Caco-2 (cell line): ENCODE measurements at regions not wholly inside any gene's neighbourhood (a gene's known extent, or its start where the extent isn't known, plus 50 kb on each side); places are given as distances from the start of the nearest gene placed in this dataset.

ENCODE experiments used
- BruUV-seq: library from RNA; stranded (reverse); fragments of 400-500 nt; replicated peaks from 2 replicates; lab custom pipeline; 2021; lab: Mats Ljungman, UMichigan
- CTCF ChIA-PET: fragments of 300-600 bp; sonication (Branson Sonifier 250); formaldehyde crosslinking; loops from one replicate; lab custom pipeline; 2022; ENCODE audit warnings: antibody characterized with exemption; lab: Charles Lee
- POLR2A ChIA-PET: fragments of 300-600 bp; sonication (Branson Sonifier 250); formaldehyde crosslinking; loops from one replicate; lab custom pipeline; 2022; ENCODE audit warnings: antibody characterized with exemption; lab: Charles Lee
- DNase-seq, 2 experiments: peaks; one replicate each; pipeline versions ENCODE4 v3.0.0 to v3.0.0-alpha.2; 2020 to 2022
- H3K27me3 ChIP-seq: replicated peaks from 2 replicates; pipeline ENCODE4 v1.6.0; 2011; ENCODE audit warnings: low read length; ENCODE audit not compliant: control insufficient read depth, insufficient read depth
- H3K36me3 ChIP-seq: 2 replicates; pipeline ENCODE4 v1.5.1; 2011; ENCODE audit warnings: low read length; ENCODE audit not compliant: control insufficient read depth, insufficient read depth
- H3K4me1 ChIP-seq: fragments of 250-450 bp; sonication (Bioruptor Pico); 2 replicates; pipeline ENCODE4 v1.5.1; 2020; ENCODE audit warnings: mild to moderate bottlenecking
- H3K4me3 ChIP-seq: 2 replicates; pipeline ENCODE4 v1.5.1; 2011; ENCODE audit warnings: low read depth, mild to moderate bottlenecking, control low read depth, low read length
- H3K9me3 ChIP-seq: fragments of 250-450 bp; sonication (Bioruptor Pico); 2 replicates; pipeline ENCODE4 v1.5.1; 2020; ENCODE audit warnings: mild to moderate bottlenecking, moderate library complexity
- H3K27ac Mint-ChIP-seq: one replicate; pipeline ENCODE4 v1.8.0; 2022; ENCODE audit warnings: mixed read lengths; ENCODE audit not compliant: unreplicated experiment
- H3K27me3 Mint-ChIP-seq: one replicate; pipeline ENCODE4 v1.8.0; 2022; ENCODE audit warnings: mixed read lengths; ENCODE audit not compliant: insufficient read depth, unreplicated experiment
- H3K36me3 Mint-ChIP-seq: one replicate; pipeline ENCODE4 v1.8.0; 2022; ENCODE audit warnings: mild to moderate bottlenecking, mixed read lengths; ENCODE audit not compliant: insufficient read depth, unreplicated experiment
- H3K4me1 Mint-ChIP-seq: one replicate; pipeline ENCODE4 v1.8.0; 2022; ENCODE audit warnings: low read depth, mixed read lengths; ENCODE audit not compliant: unreplicated experiment
- H3K4me3 Mint-ChIP-seq: one replicate; pipeline ENCODE4 v1.8.0; 2022; ENCODE audit warnings: mild to moderate bottlenecking, moderate library complexity, mixed read lengths; ENCODE audit not compliant: unreplicated experiment
- H3K9me3 Mint-ChIP-seq: one replicate; pipeline ENCODE4 v1.8.0; 2022; ENCODE audit warnings: mixed read lengths; ENCODE audit not compliant: unreplicated experiment
- intact Hi-C: fragments of 100-400 bp; cut with micrococcal nuclease; formaldehyde crosslinking; loops from one replicate; pipeline ENCODE4 v1.10.0; 2022; ENCODE audit not compliant: unreplicated experiment
- TF ChIP-seq, protein P1 (sequence below), 2 experiments: fragments of 200-600 bp in 1 of 2; IDR thresholded peaks; 1 replicate in 1 of 2; 2 replicates in 1 of 2; pipeline versions ENCODE4 v1.5.1 to v1.8.0; 2011 to 2022; ENCODE audit warnings: antibody characterized with exemption in 1 of 2, control low read depth in 1 of 2, inconsistent platforms in 1 of 2, low read depth in 1 of 2, low read length in 1 of 2, mild to moderate bottlenecking in 1 of 2, moderate library complexity in 1 of 2; ENCODE audit not compliant: insufficient read depth in 1 of 2, severe bottlenecking in 1 of 2, unreplicated experiment in 1 of 2

DNA sequence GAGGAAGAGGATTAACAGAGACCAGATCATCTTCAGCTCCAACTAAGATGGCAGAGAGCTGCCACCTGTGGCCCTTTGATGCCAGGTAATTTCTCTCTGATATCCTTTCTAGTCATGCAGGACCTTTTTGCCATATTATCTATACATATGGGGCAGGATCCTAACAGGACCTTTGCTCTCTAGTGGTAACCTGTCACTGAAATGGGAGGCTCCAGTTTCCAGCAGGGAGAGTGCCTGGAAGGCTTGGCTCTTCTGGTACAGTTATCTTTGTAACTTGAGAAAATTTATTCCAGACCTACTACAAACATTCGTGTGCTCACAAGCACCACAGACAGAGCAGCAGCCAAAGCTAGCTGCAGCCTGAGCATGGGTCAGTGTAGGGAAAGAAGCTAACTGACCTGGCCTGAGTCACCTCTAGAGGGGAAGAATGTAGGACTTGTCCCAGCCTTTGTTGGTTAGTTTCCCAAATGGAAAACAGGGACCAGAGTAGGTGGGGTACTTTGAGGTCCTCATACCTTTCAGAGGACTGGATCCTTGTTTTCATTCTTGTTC is 86.5 kb upstream of the MACF1 start:
- DNase-seq, result no peak
- Mint-ChIP-seq H3K36me3 (peaks cover 6% of the 10 kb centered on the region), H3K9me3 (no peaks in the 10 kb centered on the region), H3K27me3 (no peaks in the 10 kb centered on the region), H3K27ac (no peak overlapping the region), H3K4me3 (no peak overlapping the region), H3K4me1 (peaks cover 7% of the 10 kb centered on the region)
- Histone ChIP-seq H3K27me3 (no peaks in the 10 kb centered on the region), H3K4me1 (peaks cover 32% of the 10 kb centered on the region), H3K36me3 (no peaks in the 10 kb centered on the region), H3K4me3 (no peak overlapping the region), H3K9me3 (no peaks in the 10 kb centered on the region)
- no TSS peak for BruUV-seq
- TF ChIP-seq, protein P1, sequence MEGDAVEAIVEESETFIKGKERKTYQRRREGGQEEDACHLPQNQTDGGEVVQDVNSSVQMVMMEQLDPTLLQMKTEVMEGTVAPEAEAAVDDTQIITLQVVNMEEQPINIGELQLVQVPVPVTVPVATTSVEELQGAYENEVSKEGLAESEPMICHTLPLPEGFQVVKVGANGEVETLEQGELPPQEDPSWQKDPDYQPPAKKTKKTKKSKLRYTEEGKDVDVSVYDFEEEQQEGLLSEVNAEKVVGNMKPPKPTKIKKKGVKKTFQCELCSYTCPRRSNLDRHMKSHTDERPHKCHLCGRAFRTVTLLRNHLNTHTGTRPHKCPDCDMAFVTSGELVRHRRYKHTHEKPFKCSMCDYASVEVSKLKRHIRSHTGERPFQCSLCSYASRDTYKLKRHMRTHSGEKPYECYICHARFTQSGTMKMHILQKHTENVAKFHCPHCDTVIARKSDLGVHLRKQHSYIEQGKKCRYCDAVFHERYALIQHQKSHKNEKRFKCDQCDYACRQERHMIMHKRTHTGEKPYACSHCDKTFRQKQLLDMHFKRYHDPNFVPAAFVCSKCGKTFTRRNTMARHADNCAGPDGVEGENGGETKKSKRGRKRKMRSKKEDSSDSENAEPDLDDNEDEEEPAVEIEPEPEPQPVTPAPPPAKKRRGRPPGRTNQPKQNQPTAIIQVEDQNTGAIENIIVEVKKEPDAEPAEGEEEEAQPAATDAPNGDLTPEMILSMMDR (IDR thresholded peaks at IDR 0.05; ENCODE audit: insufficient read depth in 1 of 2, low read depth in 1 of 2, low read length in 1 of 2, severe bottlenecking in 1 of 2, unreplicated experiment in 1 of 2), result no peak
- CTCF ChIA-PET, result interaction anchor here (1.5 kb wide), 1 partner anchor 15 kb away, joined by 5 read pairs; no protein-coding TSS in a partner anchor
- intact Hi-C loops, result no loop called here
- POLR2A ChIA-PET, result no interaction called here

DNA sequence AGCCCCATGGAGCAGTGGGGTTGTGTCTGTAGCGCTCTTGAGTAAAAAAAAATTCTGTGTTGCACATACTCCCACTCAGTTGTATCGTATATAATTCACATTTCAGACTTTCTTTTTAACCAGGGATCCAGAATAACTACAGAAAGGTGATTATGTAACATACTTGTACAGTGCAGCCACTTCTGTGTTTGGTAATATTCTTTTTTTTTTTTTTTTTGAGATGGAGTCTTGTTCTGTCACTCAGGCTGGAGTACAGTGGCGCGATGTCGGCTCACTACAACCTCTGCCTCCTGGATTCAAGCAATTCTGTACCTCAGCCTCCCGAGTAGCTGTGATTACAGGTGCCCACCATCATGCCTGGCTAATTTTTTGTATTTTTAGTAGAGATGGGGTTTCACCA is 82.4 kb upstream of the MACF1 start:
- BruUV-seq, result no TSS peak
- peaks cover 6% of the 10 kb centered on the region for H3K4me1 Mint-ChIP-seq
- H3K4me3 Mint-ChIP-seq, result no peak overlapping the region
- no peaks in the 10 kb centered on the region for H3K36me3 ChIP-seq
- H3K27me3 ChIP-seq, result no peaks in the 10 kb centered on the region
- H3K27ac Mint-ChIP-seq, result no peak overlapping the region
- TF ChIP-seq, protein P1 (IDR thresholded peaks at IDR 0.05; ENCODE audit: insufficient read depth in 1 of 2, low read depth in 1 of 2, low read length in 1 of 2, severe bottlenecking in 1 of 2, unreplicated experiment in 1 of 2), result no peak
- no peak overlapping the region for H3K4me3 ChIP-seq
- H3K9me3 ChIP-seq, result no peaks in the 10 kb centered on the region
- H3K27me3 Mint-ChIP-seq, result no peaks in the 10 kb centered on the region
- H3K36me3 Mint-ChIP-seq, result peaks cover 5% of the 10 kb centered on the region
- no peaks in the 10 kb centered on the region for H3K9me3 Mint-ChIP-seq
- CTCF ChIA-PET, result no interaction called here
- intact Hi-C loops, result no loop called here
- peaks cover 14% of the 10 kb centered on the region for H3K4me1 ChIP-seq
- DNase-seq, result no peak
- POLR2A ChIA-PET, result interaction anchor here (0.6 kb wide), 1 partner anchor 86 kb away, joined by 5 read pairs; no protein-coding TSS in a partner anchor

DNA sequence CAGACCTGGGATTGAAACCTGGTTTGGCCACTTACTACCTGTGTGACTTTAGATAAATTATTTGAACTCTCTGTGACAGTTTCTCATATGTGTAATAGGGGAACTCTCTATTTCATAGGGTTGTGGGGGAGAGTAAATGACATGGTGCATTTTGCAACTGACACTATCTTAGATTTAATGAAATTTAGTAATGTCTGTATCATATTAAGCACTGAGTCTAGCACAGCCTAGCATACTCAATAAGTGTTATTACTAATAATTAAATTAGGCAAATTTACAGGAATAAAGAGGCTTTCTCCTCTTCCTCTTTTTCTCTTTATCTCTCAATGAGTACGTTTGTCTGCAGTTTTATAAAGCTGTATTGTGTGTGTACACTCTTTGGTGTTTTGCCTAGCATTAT is 80.2 kb upstream of the MACF1 start:
- Mint-ChIP-seq H3K4me1 (peaks cover 6% of the 10 kb centered on the region), H3K4me3 (no peak overlapping the region), H3K36me3 (no peaks in the 10 kb centered on the region), H3K27ac (no peak overlapping the region), H3K27me3 (no peaks in the 10 kb centered on the region), H3K9me3 (no peaks in the 10 kb centered on the region)
- no peaks in the 10 kb centered on the region for H3K36me3 ChIP-seq
- POLR2A ChIA-PET, result no interaction called here
- H3K4me3 ChIP-seq, result no peak overlapping the region
- intact Hi-C loops, result no loop called here
- CTCF ChIA-PET, result no interaction called here
- no TSS peak for BruUV-seq
- TF ChIP-seq, protein P1 (IDR thresholded peaks at IDR 0.05; ENCODE audit: insufficient read depth in 1 of 2, low read depth in 1 of 2, low read length in 1 of 2, severe bottlenecking in 1 of 2, unreplicated experiment in 1 of 2), result no peak
- H3K4me1 ChIP-seq, result no peaks in the 10 kb centered on the region
- no peak for DNase-seq
- H3K9me3 ChIP-seq, result no peaks in the 10 kb centered on the region
- no peaks in the 10 kb centered on the region for H3K27me3 ChIP-seq
